HG02885 (cell line): ENCODE measurements at regions not wholly inside any gene's neighbourhood (a gene's known extent, or its start where the extent isn't known, plus 50 kb on each side); places are given as distances from the start of the nearest gene placed in this dataset.

ENCODE experiments used
- ATAC-seq: cut with Tn5 transposase; IDR thresholded peaks from one replicate; pipeline ENCODE4 v1.9.1; 2021; ENCODE audit warnings: mild to moderate bottlenecking; ENCODE audit not compliant: unreplicated experiment, poor library complexity

DNA sequence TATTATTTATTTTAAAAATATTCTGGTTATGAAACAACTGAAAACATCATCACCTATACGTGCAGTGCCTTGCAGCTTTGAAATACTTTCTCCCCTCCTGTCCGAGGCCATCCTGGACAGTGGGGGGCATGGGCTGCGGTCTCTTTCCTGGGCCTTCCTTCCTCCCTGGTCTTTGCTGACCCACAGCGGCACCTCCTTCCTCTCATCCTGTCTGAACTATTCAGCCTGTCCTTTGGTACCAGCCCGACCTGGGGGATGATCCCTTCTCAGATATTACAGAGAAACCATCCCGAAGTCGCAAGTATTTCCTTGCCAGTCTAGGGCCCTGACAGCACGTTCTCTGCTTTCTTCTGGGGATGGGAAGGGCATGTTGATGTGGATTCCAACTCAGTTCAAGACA lies 736.6 kb upstream of the HS6ST1 start:
- ATAC-seq, result no peak

DNA sequence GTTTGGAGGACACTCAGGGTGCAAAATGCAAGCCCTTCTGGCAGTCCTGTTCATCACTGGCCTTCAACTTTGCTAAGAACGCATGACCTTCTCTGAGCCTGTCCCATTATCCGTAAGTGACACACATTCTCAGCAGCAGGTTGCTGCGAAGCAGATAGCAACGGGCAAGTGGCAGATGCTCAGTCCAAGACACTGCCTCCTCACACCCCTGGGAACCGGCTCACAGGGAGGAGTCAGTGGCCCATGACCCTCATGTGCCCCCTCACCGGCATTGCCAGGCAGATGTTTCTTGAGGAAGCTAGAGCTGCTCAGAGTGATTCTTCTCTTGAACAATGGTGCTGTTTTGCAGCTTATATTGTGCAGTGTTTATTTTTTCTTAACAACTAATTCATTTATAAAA lies 737.2 kb upstream of the HS6ST1 start:
- ATAC-seq, result no peak

DNA sequence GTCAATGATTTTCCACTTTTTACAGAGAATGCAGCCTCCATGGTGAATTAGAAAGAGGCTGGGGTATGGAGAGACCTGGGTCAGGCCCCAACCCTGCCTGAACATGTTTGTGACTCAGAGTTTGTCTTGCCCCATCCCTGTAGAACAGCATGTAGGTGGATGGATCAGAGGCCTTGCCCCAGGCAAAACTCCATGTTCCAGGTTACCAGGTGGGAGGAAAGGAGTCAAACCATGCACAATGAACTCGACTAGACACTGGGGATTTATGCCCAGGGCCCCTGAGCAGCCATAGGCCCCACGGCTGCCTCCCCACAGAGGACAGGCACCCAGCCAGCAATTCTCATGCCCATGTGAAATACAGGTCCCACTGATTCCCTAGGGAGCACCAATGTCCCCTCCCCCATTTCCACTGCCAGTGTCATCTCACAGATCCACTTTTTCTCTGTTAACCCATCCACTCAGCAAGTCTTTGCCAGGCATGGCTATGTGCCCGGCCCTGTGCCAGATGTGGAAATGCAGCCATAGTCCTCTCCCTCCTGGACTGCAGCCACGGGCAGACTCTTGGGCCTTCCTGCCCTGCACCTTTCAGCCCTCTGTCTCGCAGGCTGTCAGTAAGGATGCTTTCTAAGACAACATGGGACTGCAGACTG lies 737.8 kb upstream of the HS6ST1 start:
- no peak for ATAC-seq

GRCh38 chr2:129056959-129057317 lies 738.3 kb upstream of the HS6ST1 start:
- ATAC-seq, result no peak

DNA sequence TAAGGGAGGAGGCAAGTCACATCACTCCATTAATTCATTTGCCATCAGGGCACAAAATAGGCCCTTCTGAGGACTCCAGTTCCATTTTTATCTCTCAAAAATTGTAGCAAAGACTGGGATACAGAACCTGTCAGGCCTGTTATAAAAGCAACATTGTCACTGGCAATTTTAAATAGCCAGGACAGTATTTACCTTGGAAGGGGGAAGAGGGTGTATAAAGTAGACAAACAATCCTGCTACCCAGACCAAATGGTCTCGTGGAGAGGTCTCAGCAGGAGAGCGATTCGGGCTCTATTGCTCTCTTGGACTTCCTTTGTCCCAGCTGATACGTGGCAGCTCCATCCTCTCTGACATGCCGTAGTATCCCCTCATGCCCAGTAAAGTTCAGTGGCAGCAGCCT lies 740.3 kb upstream of the HS6ST1 start:
- no peak for ATAC-seq

DNA sequence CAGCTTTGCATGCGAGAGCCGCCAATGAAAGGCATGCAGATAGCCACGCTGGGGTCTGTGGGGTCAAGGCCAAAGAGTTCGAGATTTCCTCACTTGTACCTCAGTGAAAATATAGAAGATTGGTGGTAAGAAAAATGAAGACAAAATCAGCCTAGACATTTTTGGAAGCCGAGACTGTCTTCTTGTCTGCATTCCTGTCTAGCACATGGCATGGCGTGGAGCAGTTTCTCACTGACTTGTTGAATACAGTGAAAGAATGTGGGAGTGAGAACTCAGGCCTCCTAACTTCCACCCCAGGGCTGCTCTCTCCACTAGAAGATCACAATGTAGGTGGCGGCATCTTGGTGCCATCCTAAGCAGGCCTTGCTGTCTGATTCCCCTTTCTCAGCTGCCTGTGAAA lies 740.8 kb upstream of the HS6ST1 start:
- no peak for ATAC-seq

- ATAC-seq, result peak; percentile 93
These were observed 742.6 kb upstream of the HS6ST1 start for GRCh38 chr2:129061069-129061768.

DNA sequence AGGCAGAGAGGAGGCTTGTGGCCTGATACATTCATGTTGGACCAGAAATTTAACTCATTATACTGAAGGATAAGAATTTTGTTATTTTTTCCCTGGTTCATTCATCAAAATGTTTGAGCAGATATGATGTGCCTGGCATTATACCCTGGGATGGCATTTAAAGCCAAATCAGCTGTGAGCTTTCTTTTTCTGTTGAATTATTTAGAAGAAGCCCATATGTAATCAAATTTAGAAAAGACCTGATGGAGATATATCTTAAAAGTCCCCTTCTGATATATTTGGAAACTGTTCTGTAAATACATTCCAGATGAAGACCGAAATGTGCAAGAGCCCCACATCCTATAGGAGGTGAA lies 743.1 kb upstream of the HS6ST1 start:
- no peak for ATAC-seq

DNA sequence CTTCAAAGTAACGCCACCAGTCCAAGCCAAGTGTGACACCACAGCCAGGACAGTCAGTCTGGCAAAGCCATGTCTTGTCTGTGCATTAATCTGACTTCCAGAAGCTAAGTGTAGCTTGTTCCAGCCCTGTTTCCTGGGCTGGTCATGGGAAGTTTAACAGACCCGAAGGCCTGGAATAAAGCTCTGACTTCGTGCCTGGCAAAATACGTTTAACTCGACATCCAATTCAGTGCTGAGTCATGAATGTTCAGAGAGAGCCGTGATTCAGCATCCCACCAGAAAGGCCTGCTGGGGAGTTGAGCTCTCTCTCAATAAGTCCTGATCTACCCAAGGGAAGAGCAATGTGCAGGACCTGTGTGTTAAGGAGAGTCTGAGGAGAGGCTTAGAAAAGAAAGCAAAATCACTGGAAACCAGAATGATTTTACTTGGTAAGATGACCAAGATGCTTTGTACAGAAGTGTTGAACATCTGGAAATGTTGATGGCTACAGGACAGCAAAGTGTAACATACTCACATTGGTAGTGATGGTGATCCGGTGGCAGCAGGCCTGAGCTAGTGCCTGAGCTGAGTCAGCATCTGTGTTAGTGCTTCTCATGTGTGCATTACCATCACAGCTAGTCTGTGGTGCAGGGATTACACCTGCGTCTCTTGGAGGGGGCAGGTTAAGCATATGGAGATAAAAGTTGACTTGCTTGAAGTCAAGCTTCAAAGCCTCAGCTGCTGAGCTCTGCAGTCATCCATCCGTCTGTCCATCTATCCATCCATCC lies 743.7 kb upstream of the HS6ST1 start:
- no peak for ATAC-seq

GRCh38 chr2:129067070-129067469 lies 748.4 kb upstream of the HS6ST1 start:
- no peak for ATAC-seq

DNA sequence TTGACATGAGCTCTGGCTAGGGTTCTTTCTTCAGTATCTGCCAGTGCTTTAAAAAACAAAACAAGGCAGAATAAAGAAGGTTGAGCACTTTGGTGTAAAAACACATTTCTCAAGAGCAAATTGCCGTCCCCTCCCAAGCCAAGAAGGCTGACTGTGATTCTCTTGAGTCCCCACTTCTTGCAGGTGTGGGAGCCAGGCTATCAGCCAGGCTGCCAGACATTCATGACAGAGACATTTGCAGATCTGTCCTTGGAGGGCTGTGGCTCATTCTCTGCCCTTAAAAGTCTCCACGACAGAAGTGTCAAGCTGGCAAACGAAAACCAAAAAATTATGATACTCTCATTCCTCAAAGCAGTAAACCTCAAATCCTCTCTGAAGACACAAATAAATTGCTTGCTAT lies 749.3 kb upstream of the HS6ST1 start:
- ATAC-seq, result no peak

DNA sequence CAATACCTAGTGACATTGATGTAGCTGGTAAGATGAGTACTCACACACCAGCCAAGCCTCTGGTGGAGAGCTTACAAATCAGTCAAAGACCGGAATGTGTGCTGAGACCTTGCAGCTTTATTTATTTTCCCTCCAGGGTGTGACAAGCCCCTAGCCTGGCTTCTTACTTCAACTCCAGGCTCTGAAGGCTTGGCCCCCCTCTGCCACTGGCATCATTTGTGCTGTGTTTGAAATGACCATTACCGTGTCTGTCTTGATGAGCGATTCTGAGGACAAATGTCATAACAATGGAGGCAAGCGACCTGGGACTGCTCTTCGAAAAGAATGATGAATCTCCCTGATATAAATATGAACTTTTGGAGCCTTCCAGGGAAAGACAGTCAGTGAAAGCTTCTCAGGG lies 749.9 kb upstream of the HS6ST1 start:
- no peak for ATAC-seq

- ATAC-seq, result no peak
These were observed 751.4 kb upstream of the HS6ST1 start for GRCh38 chr2:129069875-129070594.

GRCh38 chr2:129070663-129071062 lies 752.0 kb upstream of the HS6ST1 start:
- no peak for ATAC-seq

DNA sequence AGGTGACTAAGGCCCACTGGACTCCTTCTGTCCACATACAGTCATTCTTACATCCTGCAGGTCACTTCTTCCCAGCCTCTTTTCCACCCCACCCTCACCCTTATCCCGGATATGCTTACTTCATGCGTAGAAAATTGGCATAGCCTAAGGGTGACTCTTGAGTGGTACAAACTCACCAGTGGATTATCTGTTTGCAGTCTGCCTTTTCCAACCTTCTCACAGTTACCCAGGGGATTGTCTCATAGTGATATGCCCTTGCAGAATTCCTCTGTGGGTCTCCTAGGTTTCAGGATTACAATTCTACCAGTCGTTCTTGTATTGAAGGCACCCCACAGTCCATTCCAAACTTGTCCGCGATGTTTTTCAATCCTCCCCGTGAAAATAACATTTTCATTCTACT lies 752.9 kb upstream of the HS6ST1 start:
- no peak for ATAC-seq

DNA sequence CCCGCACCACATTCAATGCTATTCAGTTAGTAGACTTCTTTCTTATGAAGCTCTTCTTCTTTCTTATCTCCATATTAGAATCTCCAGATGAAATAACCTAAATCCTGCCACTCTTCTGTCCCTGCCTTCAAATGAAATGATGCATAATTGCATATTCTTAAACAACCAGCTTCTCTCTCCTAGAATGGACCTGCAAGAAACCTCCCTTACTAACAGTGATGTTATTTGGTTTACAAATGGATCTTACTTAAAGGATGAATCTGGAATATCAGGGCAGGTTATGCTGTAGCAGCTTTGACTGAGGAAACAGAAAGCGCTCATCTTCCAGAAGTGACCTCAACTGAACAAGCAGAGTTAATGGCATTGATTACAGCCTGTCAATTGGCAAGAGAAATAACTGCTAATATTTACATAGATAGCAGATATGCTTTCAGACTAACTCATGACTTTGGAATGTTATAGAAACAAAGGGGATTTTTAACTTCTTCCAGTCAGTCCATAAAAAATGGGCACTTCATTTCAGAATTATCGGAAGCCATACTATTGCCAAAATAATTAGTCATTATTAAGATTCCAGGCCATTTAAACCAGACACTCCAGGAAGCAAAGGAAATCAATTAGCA lies 755.7 kb upstream of the HS6ST1 start:
- ATAC-seq, result no peak

- no peak for ATAC-seq
These were observed 759.9 kb upstream of the HS6ST1 start for GRCh38 chr2:129078548-129078947.

DNA sequence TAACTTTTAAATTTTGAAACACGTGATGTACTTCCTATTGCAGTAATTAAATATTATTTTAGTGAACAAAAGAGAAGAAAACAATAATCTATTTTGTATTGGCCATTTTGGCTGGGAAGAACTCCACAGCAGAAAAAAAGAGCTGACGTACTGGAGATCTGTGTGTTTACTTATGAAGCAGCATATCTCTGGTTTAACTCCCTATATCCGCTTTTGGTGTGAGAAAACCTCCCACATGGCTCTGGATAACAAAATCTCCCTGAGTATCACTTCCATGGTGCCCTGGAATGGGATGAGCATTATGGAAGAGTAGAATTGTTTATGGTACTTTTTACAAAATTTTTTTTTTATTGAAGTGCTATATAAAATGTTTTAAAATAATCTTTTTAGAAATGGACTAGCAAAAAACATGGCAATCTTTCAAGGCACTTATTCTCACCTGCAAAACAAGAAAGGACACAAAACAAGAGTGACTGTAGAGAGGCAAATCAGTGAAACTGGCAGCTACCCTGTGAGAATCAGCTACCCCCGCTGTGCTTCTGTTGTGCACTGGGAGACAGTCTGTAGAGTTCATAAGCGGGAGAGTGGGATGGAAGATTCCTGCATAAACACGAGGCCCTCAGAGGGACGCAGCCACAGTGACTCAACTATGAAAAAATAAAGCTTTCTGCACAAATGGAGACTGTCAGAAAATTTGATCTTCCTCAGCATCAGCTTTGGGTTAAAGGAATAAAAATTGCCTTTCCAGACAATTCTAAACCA lies 762.2 kb upstream of the HS6ST1 start:
- no peak for ATAC-seq

DNA sequence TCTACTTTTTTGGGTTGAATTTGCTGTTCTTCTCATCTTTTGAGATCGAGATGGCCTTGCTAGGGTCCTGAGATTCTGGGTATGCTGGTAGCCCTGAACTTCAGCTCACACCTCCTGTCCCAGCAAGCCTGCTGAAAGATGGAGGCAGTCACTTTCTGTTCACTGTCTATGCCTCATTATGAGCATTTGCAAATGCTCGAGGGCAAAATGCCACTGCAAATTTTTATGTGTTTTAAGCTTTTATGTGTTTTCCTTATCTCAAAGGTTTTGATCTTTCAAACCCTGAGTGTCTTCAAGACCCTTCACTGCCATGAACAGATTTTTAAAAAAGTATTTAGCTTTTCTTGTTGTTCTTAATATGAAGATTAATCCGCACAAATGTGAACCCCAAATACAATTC lies 766.7 kb upstream of the HS6ST1 start:
- ATAC-seq, result no peak
